ENCODE measurements at regions not wholly inside any gene's neighbourhood (a gene's known extent, or its start where the extent isn't known, plus 50 kb on each side); places are given as distances from the start of the nearest gene placed in this dataset.
"Not testable (repeated sequence)": the region's sequence is repeated elsewhere in the genome, so short reads cannot be mapped to it uniquely, and the experiment has no call there.

DNA sequence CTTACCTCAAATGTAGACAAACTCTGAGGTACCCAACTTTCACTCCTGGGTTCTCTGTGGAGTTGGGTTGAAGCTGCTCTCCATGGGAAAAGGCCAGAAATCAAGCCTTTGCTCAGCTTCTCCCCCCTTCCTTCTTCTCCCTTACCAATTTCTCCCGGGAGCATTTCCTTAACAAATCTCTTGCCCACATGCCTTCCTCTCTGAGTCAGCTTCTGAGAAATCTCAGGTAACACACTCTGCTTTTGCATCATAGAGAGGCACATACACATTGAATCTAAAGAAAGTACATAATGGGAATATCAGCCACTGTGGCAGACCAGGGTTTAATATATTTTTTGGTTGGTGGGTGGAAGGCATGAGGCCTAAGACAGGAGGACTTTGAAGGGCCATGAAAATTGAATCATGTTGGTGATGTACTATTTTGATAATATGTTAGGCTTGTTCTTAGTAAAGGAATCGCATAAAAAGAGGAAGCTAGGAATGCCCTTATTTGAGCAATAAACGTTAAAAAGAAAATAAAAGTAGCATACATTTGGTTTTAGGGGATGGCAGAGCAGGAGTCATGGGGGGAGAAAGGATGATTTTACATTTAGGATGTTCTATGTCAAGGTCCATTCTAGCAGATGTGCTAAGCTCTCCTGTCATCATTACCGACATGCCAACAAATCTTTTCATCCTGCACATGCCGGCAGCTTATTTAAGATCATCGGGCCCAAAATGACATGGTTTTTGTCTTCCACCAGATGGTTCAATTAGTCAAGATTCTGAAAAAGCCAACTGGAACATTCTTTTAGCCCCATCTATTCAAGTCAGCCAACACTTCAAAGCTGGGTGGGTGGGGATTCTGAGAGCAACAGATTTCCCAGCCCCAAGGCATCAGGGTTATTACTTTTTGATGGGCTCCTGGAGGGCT is 199.5 kb upstream of the CLINT1 start:
- no peak overlapping the region for H3K27ac Mint-ChIP-seq

DNA sequence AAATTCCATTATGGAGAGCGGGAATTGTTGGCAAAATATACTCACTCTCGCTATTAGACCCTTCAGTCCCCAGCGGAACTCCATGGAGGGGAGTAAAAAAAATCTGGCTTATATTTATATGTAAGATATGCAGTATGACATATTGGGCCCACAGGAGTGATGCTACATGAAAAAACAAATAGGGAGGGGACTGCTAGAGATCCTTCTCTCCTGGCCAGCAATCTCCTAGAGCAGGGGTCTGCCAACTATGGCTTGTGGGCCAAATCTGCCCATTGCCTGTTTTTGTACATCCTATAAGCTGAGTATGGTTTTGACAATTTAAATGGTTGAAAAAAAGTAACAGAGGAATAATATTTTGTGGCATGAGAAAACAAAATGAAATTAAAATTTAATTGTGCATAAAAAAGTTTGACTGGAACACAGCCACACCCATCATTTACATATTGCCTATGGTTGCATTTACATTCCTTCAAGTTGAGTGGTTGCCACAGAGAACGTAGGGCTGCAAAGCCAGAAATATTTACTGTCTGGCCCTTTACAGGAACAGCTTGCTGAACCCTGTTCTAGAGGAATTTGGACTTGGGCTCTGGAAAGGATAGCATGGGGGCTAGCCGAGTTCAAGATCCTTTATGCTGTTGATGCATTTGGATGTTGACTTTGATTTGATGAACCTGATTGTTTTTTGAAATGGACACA is 197.3 kb upstream of the CLINT1 start:
- Mint-ChIP-seq H3K27ac (no peak overlapping the region), H3K9me3 (no peaks in the 10 kb centered on the region), H3K36me3 (no peaks in the 10 kb centered on the region)
- DNase-seq (ENCODE audit: low spot score in 2 of 2), result no peak
- ATAC-seq, result no peak

More for the DNA sequence above, 199.5 kb upstream of the CLINT1 start:
- Mint-ChIP-seq H3K36me3 (no peaks in the 10 kb centered on the region), H3K9me3 (no peaks in the 10 kb centered on the region)
- DNase-seq (ENCODE audit: low spot score in 2 of 2) (no peak), ATAC-seq (no peak)

- Mint-ChIP-seq H3K36me3 (no peaks in the 10 kb centered on the region), H3K9me3 (no peaks in the 10 kb centered on the region), H3K27ac (no peak overlapping the region)
- no peak for ATAC-seq
- no peak for DNase-seq (ENCODE audit: low spot score in 2 of 2)
These were observed 196.2 kb upstream of the CLINT1 start for GRCh38 chr5:158055111-158055501.

DNA sequence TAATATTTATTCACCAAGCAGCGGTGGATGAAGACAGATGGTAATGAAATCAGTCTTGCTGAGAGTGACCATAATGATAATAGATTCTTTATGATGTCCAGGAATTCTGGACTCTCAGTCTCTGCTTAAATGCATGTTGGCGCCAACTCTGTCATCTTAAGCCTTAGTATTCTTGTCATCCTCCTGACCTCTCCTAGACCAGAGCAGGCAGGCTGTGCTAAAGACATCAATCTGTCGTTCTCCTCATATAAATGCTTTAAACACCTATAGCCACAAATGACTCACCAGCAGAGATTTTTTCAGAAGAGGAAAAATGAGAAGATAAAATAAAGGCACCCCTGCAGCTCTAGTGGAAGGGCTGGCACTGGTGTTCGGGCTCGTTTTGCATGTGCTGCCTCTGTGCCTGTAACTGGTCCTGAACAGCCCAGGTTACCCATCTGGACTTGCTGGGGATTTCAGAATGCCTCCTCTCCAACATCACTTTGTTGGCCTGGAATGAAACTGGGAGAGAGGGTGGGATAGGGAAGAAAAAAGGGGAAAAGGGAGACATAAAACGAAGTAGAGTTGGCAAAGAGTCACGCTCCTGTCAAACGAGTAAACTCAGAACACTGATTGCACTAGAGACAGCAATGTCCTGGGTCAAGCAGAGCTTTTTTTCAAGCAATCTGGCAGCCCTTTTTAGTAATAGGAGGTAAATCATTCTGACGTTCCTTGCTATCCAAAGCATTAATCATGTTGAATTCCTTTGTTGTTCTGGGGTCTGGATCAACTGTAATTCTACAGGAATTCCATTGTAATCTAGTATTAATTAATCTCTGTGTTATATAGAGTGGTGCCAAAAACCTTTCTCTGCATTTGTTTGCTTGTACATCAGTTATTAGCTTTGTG is 195.5 kb upstream of the CLINT1 start:
- no peak for DNase-seq (ENCODE audit: low spot score in 2 of 2)
- ATAC-seq, result no peak
- Mint-ChIP-seq H3K27ac (peak overlapping the region in 1 of 2 donors; percentile 46), H3K36me3 (no peaks in the 10 kb centered on the region), H3K9me3 (no peaks in the 10 kb centered on the region)

- no peak for DNase-seq (ENCODE audit: low spot score in 2 of 2)
- ATAC-seq, result no peak
- Mint-ChIP-seq H3K9me3 (no peaks in the 10 kb centered on the region), H3K27ac (no peak overlapping the region), H3K36me3 (no peaks in the 10 kb centered on the region)
These were observed 192.1 kb upstream of the CLINT1 start for GRCh38 chr5:158051036-158051435.

DNA sequence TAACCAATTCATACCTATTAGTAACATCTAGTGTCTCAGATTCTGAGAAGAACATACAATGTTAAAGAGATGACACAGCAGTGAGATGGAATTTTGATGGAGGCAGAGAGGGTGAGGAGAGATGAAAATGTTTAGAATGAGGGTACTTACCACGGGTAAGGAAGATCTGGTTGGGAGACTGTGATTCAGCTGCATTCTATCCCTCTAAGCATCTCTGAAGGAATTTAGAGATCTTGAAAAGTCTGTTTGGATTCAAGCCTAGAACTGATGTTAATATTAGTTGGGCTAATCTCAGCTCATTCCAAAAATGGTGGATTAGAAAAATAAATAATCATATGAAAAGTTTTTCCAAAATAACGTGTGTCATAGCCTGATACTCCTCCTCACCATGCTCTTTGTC is 191.5 kb upstream of the CLINT1 start:
- Mint-ChIP-seq H3K36me3 (no peaks in the 10 kb centered on the region), H3K9me3 (no peaks in the 10 kb centered on the region), H3K27ac (no peak overlapping the region)
- ATAC-seq, result no peak
- no peak for DNase-seq (ENCODE audit: low spot score in 2 of 2)

GRCh38 chr5:158049459-158049858 is 190.5 kb upstream of the CLINT1 start:
- ATAC-seq, result no peak
- no peaks in the 10 kb centered on the region for H3K9me3 Mint-ChIP-seq

GRCh38 chr5:158045696-158046095 is 186.8 kb upstream of the CLINT1 start:
- Mint-ChIP-seq H3K27ac (no peak overlapping the region), H3K36me3 (no peaks in the 10 kb centered on the region), H3K9me3 (peaks cover 0 to 5% of the 10 kb centered on the region in 2 donors)
- DNase-seq (ENCODE audit: low spot score in 2 of 2) (no peak), ATAC-seq (no peak)

More at GRCh38 chr5:158049459-158049858, 190.5 kb upstream of the CLINT1 start:
- DNase-seq (ENCODE audit: low spot score in 2 of 2), result no peak
- no peaks in the 10 kb centered on the region for H3K36me3 Mint-ChIP-seq
- H3K27ac Mint-ChIP-seq, result no peak overlapping the region

- ATAC-seq, result no peak
These were observed 181.0 kb upstream of the CLINT1 start for GRCh38 chr5:158039911-158040347.

GRCh38 chr5:158039441-158039840 is 180.5 kb upstream of the CLINT1 start:
- Mint-ChIP-seq H3K9me3 (peaks cover 10 to 17% of the 10 kb centered on the region in 2 donors), H3K36me3 (peaks cover 8 to 16% of the 10 kb centered on the region in 2 donors), H3K27ac (no peak overlapping the region)
- DNase-seq (ENCODE audit: low spot score in 2 of 2) (no peak), ATAC-seq (no peak)

More at GRCh38 chr5:158039911-158040347, 181.0 kb upstream of the CLINT1 start:
- peaks cover 5 to 12% of the 10 kb centered on the region in 2 donors for H3K9me3 Mint-ChIP-seq
- DNase-seq (ENCODE audit: low spot score in 2 of 2), result no peak
- peaks cover 3 to 11% of the 10 kb centered on the region in 2 donors for H3K36me3 Mint-ChIP-seq
- no peak overlapping the region for H3K27ac Mint-ChIP-seq

- DNase-seq (ENCODE audit: low spot score in 2 of 2); ATAC-seq; H3K27ac Mint-ChIP-seq: not testable (repeated sequence)
- H3K9me3 Mint-ChIP-seq, result peaks cover 11 to 14% of the 10 kb centered on the region in 2 donors
- H3K36me3 Mint-ChIP-seq, result peaks cover 10 to 18% of the 10 kb centered on the region in 2 donors
These were observed 178.1 kb upstream of the CLINT1 start for GRCh38 chr5:158036983-158037595.

DNA sequence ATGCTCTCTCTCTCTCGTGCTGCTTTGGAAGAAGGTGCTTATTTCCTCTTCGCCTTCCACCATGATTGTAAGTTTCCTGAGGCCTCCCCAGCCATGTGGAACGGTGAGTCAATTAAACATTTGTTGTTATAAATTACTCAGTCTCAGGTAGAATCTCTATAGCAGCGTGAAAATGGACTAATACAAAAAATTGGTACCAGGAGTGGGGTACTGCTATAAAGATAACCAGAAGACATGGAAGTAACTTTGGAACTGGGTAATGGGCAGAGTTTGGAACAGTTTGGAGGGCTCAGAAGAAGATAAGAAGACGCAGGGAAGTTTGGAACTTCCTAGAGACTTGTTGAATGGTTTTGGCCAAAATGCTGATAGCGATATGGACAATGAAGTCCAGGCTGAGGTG is 175.6 kb upstream of the CLINT1 start:
- H3K36me3 Mint-ChIP-seq, result peaks cover 10 to 18% of the 10 kb centered on the region in 2 donors
- not testable (repeated sequence) for ATAC-seq; H3K27ac Mint-ChIP-seq; DNase-seq (ENCODE audit: low spot score in 2 of 2)
- H3K9me3 Mint-ChIP-seq, result peaks cover 11 to 14% of the 10 kb centered on the region in 2 donors

- no peak overlapping the region for H3K27ac Mint-ChIP-seq
- H3K9me3 Mint-ChIP-seq, result peaks cover 11 to 14% of the 10 kb centered on the region in 2 donors
- ATAC-seq (no peak), DNase-seq (ENCODE audit: low spot score in 2 of 2) (no peak)
- peaks cover 10 to 18% of the 10 kb centered on the region in 2 donors for H3K36me3 Mint-ChIP-seq
These were observed 174.8 kb upstream of the CLINT1 start for GRCh38 chr5:158033724-158034123.

- no peak for ATAC-seq
- peaks cover 10 to 18% of the 10 kb centered on the region in 2 donors for H3K36me3 Mint-ChIP-seq
- no peak overlapping the region for H3K27ac Mint-ChIP-seq
- H3K9me3 Mint-ChIP-seq, result peaks cover 11 to 14% of the 10 kb centered on the region in 2 donors
- no peak for DNase-seq (ENCODE audit: low spot score in 2 of 2)
These were observed 174.1 kb upstream of the CLINT1 start for GRCh38 chr5:158033076-158033475.

DNA sequence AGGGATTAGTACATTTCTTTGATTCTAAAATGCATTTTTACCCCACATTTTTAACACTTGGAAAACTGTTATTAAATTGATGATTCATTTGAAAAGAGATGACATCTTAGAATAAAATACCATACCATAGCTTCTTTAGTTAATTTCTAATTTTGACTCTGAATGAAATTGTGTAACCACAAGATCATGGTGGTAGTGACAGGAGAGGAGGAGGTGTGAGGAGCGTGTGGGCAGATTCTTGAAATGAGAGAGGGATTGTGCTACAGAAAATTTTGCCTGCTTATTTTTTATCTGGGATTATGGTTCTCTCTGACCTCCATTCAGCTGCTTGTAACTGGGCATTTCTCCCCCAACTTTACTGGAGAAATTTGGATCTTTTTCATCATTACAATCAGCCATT is 173.3 kb upstream of the CLINT1 start:
- H3K36me3 Mint-ChIP-seq, result peaks cover 10 to 18% of the 10 kb centered on the region in 2 donors
- peaks cover 11 to 14% of the 10 kb centered on the region in 2 donors for H3K9me3 Mint-ChIP-seq
- DNase-seq (ENCODE audit: low spot score in 2 of 2) (no peak), ATAC-seq (peak in 1 of 2 donors; percentile 40)
- no peak overlapping the region for H3K27ac Mint-ChIP-seq

All from activated naive CD4-positive, alpha-beta T cell treated with anti-CD3 and anti-CD28 coated beads, Interleukin-2, amount 50 U/mL, for 72 hours (primary cell).